HS-27A (cell line): ENCODE measurements at regions not wholly inside any gene's neighbourhood (a gene's known extent, or its start where the extent isn't known, plus 50 kb on each side); places are given as distances from the start of the nearest gene placed in this dataset.

Experiments used
- DNase-seq: peaks from one replicate; pipeline ENCODE4 v3.0.0-alpha.2; 2012; ENCODE audit warnings: low read depth, missing footprints

- DNase-seq: no peak
Observed at GRCh38 chr1:55578646-55579045, 363.5 kb upstream of the USP24 start.

GRCh38 chr1:55575571-55576279, 360.6 kb upstream of the USP24 start:
- no peak for DNase-seq

- no peak for DNase-seq
Observed at GRCh38 chr1:55574691-55575225, 359.6 kb upstream of the USP24 start.

GRCh38 chr1:55572878-55573734, 357.9 kb upstream of the USP24 start:
- DNase-seq: peak; percentile 88

GRCh38 chr1:55571767-55572166, 356.6 kb upstream of the USP24 start:
- no peak for DNase-seq

GRCh38 chr1:55569417-55569816, 354.3 kb upstream of the USP24 start:
- no peak for DNase-seq

GRCh38 chr1:55568732-55569131, 353.6 kb upstream of the USP24 start:
- no peak for DNase-seq

- DNase-seq: no peak
Observed at GRCh38 chr1:55560266-55560665, 345.1 kb upstream of the USP24 start.

- no peak for DNase-seq
Observed at GRCh38 chr1:55559842-55560241, 344.7 kb upstream of the USP24 start.

- no peak for DNase-seq
Observed at GRCh38 chr1:55559161-55559611, 344.0 kb upstream of the USP24 start.

GRCh38 chr1:55558515-55558914, 343.4 kb upstream of the USP24 start:
- DNase-seq: no peak

- no peak for DNase-seq
Observed at GRCh38 chr1:55555956-55556725, 341.0 kb upstream of the USP24 start.

- no peak for DNase-seq
Observed at GRCh38 chr1:55554611-55555010, 339.4 kb upstream of the USP24 start.

- no peak for DNase-seq
Observed at GRCh38 chr1:55552636-55553035, 337.5 kb upstream of the USP24 start.

GRCh38 chr1:55547405-55547804, 332.2 kb upstream of the USP24 start:
- DNase-seq: no peak

GRCh38 chr1:55546553-55546952, 331.4 kb upstream of the USP24 start:
- DNase-seq: no peak

- no peak for DNase-seq
Observed at GRCh38 chr1:55544826-55545225, 329.7 kb upstream of the USP24 start.

- peak; percentile 51 for DNase-seq
Observed at GRCh38 chr1:55542901-55543504, 327.8 kb upstream of the USP24 start.

GRCh38 chr1:55541296-55541695, 326.1 kb upstream of the USP24 start:
- no peak for DNase-seq

- DNase-seq: no peak
Observed at GRCh38 chr1:55539652-55540512, 324.7 kb upstream of the USP24 start.

GRCh38 chr1:55538428-55538827, 323.3 kb upstream of the USP24 start:
- no peak for DNase-seq
